ENCODE measurements at regions not wholly inside any gene's neighbourhood (a gene's known extent, or its start where the extent isn't known, plus 50 kb on each side); places are given as distances from the start of the nearest gene placed in this dataset.

GRCh38 chr2:200054681-200055468 is 99.5 kb downstream of the MAIP1 start:
- TF ChIP-seq CTCF (conservative IDR thresholded peaks at IDR 0.05; ENCODE audit: low read depth, low read length) (peak; percentile 25; the same call in 1 of the 2 replicates), EZH2 (IDR thresholded peaks at IDR 0.05; ENCODE audit: low read length, unreplicated experiment) (no peak)
